ENCODE measurements at regions not wholly inside any gene's neighbourhood (a gene's known extent, or its start where the extent isn't known, plus 50 kb on each side); places are given as distances from the start of the nearest gene placed in this dataset.
"Not testable (repeated sequence)": the region's sequence is repeated elsewhere in the genome, so short reads cannot be mapped to it uniquely, and the experiment has no call there.

DNA sequence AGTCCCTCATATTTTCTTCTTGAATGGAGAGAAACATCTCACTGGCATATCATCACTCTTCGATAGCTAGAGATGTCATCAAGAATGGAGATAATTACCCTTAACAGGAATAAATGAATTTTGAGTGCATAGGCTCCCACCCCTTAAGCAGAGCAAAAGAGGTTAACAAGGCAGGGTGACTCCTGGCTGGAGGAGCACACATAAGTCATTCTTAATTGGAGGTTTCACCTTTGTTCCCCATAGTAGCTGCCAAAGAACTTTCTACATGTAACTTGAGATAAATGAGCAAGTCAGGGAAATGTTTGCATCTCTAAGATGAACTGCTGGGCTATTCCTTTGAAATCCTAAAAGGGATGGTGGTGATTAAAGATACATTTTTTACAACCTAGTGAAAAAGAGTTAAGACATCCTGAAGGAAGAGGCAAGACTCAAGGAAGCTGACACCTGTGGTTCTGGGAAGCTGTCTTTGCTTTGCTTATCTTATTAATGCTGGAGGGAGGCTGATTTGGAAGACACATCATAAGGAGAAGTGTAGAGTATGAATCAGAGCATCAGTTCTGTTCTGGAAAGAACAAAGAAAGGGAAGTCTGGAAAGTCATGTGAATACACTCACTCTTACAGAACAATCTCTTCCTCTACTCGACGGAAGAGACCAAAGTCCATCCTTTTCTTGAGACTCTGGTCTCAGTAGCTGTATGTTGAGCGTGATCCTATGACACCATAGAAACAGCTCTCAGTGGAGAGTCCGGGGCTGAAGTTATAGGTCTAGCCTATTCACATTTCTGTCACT lies 326.3 kb downstream of the OSTF1 start:
- DNase-seq, result no peak

DNA sequence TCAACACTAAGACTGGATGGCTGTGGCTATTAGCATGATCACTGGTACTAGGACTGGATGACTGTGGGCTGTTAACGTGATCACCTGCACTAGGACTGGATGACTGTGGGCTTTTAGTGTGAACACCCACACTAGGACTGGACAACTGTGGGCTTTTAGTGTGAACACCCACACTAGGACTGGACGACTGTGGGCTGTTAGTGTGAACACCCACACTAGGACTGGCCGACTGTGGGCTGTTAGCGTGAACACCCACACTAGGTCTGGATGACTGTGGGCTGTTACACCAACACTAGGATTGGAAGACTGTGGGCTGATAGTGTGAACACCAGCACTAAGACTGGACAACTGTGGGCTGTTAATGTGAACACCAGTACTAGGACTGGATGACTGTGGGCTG lies 329.2 kb downstream of the OSTF1 start:
- no peak for DNase-seq

DNA sequence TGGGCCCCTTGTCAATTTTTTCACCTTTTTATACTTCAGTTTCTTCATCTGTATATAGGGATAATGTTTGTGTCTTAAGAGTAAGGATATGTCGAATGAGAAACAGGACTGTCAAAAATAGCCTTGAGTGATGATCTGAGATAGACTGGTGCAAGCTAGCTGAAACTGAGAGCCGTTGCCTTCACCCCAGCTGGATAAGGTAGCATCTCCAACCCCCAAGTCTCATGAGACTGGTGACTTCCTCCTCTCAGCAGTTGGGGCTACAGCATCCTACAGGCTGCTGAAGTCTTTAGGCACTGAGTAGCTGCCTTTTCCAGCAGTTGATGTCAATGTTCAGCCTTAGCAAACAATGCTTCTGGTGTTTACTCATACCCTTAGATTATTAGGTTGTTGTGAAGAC lies 330.2 kb downstream of the OSTF1 start:
- DNase-seq, result no peak

DNA sequence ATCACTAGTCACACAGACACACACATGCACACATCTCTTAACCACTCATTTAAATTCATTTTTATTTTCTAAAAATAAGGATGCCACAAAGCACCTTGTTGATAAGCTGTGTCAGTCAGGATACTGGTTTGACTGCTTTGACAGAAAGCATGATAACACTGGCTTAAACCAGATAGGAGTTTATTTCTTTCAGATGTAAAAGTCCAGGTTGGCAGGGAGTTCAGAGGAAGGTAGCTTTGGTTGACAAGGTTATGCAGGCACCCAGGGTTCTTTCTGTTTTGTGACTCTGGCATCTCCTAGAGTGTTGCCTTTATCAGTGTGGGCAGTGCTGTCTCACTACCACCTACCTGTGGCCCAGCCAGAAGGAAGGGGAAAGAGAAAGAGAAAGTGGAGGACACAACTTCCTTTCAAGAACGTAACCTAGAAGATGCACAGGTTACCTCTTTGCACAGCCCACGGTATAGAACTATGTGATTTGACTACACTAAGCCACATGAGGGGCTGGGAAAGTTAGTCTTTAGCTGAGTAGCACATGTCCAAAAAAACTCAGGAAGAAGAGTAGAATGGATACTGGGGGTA lies 334.7 kb downstream of the OSTF1 start:
- DNase-seq, result no peak

DNA sequence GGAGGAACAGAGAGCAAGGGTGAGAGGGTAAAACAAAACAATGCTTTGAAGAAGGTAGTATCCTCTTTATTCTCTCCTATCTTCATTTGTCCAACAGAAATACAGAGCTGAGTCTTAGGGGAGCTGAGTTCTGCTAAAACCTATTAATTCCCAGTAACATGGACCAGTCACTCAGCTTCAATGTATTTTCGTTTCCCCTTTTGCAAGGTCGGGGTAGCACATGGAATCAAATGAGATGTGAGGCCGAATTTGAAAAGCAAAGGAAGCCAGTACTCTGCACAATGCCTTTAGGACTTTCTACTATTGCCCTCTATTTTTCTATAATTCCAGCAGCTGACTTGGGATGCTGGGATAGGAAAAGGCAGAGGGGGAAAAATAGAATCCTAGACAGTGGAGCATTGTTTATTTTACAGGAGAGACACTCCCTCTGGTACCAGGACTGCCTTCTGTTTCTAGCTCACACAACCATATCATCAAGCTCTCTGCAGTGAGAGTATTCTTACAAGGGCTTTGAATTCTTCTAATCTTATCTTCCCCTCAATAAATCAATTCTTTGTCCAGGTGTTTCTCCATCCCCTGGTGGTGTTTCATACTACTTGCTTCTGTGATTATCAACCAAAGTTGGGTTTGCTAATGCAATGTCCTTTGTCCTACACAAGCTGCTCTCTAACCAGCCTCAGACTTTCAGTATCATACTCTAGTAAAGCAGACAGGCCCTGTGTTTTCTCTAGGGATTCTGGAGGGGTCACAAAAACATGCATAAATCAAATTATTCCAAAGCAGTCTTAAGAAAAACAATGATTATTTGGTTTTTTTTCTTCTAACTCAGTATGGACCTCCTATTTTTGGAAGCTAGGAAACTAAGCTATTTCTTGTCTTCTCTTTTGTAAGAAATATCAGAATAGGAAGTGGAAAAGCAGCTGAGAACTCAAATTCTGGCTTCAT lies 341.5 kb downstream of the OSTF1 start:
- DNase-seq, result peak in 1 of 14 donors; percentile 10

DNA sequence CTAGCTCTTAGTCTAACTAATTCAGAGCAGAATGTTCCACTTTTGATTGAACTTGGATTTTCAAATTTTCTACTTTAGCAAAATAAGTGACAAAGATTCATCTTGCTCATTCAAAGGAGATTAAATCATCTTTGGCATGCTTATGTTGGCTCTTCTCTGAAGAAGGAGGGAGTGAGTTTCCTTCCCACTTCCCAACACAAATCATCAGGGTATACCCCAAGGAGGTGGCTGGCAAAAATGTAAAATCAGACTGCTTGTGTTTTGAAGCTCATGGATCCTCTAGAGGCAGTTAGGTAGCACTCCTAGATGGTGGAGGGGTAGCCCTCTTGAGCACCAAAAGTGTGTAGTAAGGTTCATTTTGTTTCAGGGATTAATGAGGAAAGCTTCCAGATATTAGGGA lies 343.1 kb downstream of the OSTF1 start:
- no peak for DNase-seq

DNA sequence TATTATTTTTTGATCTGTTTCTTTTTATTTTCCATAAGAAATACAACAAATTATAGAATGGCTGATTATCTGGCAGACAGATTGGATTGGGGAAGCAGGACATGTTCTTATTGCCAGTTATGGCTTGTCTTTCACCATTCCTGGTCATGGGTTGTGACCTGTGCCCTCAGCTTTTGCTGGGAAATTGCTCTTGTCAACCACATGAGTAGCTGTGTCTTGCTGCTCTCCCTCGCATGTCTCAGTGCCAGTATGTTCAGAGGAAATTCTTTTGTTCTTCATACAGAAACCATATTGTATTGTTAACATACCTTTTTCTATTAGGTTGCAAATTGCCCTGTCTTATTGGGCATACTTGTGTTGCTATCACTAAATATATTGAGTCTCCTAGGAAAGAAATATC lies 344.1 kb downstream of the OSTF1 start:
- DNase-seq, result no peak

DNA sequence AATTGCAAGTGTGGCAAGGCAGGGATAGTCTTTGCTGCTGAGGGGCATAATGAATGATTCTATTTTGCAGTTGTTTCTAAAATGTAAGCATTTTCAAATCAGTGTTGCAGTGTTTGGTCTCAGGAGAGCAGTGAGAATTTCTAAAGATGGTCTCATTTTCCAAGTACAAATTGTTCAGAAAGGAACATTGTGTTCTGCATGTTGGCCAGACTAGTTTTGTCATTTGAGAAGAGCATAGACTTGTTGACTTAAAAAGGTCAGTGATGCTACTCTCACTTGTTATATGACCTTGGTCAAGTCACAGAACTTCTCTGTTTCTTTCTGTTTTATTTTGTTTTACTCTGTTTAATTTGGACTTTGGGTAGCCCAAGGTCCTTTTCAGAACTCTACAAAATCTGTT lies 344.6 kb downstream of the OSTF1 start:
- DNase-seq, result no peak

DNA sequence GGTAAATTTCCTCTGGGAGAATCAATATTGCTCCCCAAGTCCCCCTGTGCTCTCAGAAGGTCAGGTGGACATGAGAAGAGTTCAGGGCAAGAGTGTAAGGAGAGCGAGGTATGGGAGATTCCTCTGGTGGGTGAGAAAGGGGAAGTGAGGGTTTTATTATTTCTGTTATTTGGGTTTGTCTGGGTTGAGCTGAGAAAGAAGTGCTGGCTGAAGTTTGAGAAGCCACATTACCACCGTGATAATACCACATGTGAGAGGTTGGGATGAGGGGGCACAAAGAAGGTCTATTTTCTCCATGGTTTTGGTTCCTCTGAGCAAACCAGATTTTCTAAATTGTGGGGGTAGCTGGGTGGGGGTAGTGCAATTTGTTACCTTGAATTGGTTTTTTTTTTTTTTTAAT lies 350.4 kb downstream of the OSTF1 start:
- no peak for DNase-seq

DNA sequence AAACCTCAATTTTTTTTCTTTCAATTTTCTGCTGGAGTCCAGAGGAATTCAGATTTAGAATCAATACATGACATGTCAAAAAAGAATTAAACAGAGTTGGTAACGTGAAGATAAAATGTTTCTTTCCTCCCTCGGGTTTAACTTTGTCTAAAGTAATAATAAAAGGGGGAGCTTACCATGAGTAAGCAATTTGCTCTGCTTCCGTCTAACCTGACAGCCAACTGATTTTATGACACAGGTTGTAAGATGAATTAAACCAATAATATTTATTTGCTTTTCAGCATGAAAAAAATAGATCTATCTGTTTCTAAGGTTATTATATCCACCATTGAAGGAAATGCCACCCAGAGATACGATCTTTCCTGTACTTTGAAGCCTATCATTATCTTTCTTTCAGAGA lies 352.6 kb downstream of the OSTF1 start:
- DNase-seq, result no peak

DNA sequence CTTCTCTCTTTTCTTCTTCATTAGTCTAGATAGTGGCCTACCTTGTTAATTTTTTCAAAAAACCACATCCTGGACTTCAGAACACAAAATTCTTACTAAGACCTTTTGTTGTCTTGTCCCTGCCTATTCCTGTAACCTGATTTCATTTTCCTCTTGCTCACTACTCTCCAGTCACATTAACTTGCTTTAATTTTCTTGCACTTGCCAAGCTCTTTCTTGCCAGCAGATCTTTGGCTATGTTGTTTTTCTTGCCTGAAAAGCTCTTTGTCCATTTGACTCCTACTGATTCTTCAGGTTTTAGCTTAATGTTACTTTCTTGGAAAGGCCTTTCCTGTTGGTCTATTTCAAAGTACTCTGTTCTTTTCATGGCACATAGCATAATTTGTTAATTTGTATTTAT lies 356.8 kb downstream of the OSTF1 start:
- no peak for DNase-seq

DNA sequence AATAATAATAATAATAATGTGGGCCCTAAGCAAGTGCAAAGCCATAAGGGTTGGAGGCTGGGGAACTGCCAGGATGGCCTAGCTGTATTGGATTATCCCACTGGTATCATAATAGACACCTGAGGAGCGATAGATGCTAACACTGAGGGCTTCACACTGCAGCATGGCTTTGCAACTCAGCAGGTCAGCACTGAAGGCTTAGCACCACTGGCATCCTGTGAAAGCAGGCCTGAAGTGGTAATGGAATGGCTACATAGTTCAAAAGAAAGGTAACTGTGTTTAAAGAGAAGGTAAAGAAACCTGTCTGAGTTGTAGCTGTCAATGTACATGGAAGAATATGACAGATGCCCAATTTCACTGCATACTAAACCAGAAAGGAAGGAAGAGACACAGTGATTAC lies 359.0 kb downstream of the OSTF1 start:
- DNase-seq, result no peak

DNA sequence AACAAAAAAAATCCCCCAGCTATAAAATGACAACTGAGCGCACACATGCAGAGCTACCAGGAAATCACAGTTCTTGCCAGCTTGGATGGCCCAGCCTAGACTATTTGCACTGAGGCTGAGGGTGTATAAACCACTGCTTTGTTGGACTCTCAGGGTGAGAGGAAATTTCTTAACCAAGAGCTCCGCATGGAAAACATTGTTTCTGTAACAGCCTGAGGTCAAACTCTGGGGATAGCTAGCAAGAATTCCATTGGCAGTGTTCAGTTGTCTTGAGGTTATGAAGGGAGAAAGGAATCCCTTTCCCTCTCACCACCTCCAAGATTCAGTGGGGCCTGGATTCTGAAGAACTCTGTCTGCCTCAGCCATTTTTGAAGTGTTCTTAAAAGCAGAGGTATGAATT lies 360.0 kb downstream of the OSTF1 start:
- no peak for DNase-seq

DNA sequence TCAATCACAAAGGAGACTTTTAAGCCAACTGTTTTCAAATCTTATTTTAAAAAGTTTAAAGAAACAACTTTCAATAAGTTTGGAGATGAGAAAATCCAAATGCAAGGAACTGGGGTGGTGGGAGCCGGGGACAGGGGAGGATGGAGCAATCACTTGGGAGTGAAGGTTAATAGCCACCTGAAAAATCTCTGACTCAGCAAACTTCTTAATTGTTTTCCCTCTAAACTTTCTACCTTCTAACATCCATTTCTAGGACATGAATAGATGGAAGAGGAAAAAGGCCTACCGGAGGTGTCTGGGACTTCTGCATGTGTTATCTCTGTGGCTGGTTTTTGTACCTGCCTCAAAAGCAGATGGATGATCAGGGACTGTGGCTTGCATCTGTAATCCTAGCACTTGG lies 360.6 kb downstream of the OSTF1 start:
- DNase-seq, result no peak

DNA sequence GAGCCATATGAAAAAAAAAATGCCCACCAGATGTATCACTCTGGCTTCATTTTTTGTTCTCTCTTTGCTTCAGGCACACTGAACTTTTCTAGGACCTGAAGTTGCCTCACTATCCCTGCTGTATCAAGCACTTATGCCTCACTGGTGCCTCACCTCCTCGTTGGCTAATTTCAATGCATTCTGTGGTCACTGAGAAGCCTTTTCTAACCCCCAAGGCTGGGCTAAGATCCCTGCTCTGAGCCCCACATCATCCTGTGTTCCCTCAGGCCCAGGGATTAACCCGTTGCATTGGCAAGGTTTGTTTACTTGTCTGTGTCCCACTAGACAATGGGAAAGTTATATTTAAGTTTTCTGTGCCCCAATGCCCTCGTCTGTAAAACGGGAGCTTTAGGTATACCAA lies 362.7 kb downstream of the OSTF1 start:
- no peak for DNase-seq

DNA sequence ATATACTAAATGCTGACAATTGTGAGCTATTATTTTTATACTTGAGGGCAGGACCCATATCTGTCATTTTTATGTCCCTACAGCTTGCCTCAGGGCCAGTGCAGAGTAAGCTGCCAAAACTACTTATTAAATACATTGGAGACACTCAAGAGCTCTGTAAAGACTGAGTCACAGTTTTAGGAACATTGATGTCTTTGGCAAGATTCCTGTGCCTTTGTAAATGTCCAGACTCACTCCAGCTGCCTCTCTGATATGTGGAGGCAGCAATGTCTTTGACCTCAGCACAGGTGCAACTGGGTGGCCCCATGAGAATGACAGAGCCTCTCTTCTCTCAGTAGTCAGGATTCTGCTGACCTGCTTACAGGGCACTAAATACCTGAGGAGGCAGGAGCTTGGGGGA lies 363.2 kb downstream of the OSTF1 start:
- DNase-seq, result no peak

DNA sequence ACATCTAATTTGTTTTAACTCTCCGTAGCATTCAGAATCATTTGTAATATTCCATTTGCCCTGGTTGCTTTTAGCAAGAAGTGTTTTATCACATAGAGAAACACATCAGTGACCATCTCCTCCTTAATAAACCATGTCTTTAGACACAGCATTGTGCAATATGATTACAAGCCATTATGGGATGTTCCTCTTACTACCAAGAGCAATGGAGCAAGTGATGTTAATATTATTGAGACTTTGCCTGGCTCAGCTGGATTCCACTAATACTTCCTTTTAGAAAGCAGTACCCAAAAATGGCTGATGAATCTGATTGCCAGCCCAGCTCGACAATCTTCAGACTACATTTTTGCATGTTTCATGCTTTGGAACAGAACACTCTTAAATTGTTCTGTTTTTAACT lies 364.2 kb downstream of the OSTF1 start:
- DNase-seq, result no peak

DNA sequence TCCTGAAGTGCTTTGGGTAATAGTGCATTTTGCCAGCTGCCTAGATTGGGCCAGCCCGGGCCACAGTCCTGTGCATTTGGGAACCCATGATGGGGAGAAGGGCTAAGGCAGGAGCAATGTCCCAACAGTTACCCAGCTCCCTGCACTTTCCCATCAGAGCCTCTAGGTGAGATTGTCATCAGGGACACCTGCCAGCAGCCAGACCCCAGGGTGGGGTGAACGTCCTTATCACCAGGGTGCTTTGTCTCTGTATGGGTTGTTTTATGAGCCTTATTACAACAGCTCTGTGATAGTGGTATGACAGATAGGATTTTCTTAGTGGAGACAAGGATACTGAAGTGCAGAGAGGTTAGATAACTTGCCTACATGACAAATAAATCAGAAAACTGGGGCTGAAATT lies 365.7 kb downstream of the OSTF1 start:
- DNase-seq, result no peak

DNA sequence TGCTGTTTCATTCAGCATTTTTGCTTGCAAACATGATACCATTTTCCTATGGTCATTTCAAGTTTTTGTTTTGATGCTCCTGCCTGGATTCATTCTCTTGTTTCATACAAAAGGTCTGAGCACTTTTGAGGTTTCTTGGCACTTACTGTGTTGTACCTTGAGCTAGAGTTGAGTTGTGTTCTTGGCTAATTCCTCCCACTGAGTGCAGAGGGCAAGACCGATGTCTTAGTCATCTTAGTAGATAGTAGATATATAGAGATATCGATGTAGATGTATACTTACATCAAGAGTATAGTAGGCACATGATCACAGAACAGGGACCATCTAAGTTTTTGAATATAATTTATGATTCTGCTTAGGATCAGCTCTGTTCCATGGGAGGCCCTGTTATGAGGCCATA lies 366.6 kb downstream of the OSTF1 start:
- no peak for DNase-seq

DNA sequence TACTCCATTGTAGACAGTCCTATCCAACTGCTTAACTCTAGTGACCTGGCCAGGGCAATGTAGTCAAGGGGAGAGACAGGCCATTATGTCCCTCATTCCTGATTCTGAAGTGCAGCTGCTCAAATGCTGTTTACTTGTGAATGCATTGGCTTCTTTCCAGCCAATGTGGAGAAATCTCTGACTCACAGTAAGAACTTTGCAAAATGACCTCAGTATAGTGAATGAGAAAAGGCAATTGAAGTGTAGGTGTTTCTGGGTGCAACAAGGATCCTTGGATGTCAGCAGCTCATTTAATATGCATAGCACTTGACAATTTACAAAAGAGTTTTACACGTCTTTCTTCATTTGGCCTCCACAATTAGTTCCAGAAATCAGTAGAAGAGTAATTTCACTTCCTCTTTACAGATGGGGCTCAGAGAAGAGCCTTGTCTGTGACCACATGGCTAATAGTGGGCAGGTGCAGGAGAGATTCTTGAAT lies 367.2 kb downstream of the OSTF1 start:
- no peak for DNase-seq

DNA sequence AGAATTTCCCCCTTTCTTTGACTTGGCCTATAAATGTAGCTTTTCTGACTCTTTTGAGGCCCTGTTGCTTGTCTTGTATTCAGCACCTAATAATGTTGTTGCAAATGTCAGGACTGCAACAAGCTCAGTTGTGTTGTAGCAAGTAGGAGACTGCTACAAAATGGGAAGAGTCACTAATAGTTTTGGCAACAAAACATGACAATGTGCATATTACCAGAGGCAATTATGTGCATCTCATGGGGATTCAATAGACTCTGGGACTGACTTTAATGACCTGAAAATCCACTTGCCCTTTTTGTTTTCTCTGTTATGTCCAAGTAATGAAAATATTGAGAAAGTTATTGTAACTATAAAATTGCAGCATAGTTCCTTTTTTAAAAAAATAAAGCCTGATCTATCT lies 368.4 kb downstream of the OSTF1 start:
- DNase-seq, result no peak

DNA sequence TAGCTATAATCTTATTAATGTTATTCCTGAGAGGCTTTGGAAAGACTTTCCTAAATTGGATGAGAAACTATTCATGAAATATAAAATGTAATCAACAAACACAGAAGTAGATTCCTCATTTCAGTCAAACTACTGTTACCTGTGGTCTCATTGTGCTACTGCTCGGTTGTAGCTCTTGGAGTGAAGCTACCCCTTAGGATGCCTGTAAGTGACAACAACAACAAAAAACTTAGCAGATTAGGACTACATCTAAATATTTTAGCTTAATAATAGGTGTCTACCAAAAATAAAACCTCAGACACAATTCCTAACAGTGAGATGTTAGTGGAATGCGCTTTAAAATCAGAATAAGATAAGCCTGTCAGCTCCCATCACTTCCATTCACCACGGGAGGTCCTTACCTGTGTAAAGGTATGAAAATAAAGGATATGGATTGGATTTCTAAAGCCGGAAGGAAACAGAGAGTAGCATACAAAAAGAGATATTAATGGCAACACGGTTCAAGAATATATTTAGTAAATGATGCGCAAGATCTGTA lies 369.2 kb downstream of the OSTF1 start:
- DNase-seq, result no peak

DNA sequence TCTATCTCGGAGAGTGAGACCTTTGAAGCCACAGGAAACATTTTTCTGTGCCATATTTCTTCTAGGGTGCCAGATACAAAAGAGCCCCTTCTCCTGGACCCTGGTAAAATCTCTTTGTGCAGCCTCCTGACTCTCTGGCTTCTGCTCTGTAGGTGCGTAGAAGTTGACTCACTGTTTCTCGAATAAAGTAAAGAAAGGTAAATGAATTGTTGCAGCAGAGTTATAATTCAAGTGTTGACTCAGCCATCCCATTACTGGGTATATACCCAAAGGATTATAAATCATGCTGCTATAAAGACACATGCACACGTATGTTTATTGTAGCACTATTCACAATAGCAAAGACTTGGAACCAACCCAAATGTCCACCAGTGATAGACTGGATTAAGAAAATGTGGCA lies 371.0 kb downstream of the OSTF1 start:
- DNase-seq, result not testable (repeated sequence)
